ENCODE measurements at regions not wholly inside any gene's neighbourhood (a gene's known extent, or its start where the extent isn't known, plus 50 kb on each side); places are given as distances from the start of the nearest gene placed in this dataset.

DNA sequence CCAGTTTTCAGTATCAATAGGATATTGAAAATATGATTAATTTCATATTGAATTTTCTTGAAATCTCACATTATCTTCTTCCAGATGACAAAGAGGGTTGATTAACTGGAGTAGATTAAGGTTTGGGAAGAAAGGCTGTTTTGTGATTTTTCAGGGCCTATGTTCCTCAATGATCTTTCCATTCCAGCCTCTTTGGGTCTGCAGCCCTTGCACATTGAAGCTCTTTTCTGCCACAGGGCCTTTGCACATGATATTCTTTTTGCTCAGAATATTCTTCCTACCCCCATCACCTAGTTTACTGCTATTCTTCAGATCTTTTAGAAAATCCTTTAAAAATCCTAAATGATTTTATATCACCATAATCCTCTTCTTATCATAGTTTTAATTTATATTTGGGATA, 449.6 kb downstream of the PLCL1 start:
- no peaks in the 10 kb centered on the region for H3K36me3 ChIP-seq (ENCODE audit: control insufficient read depth, insufficient read depth, low read length)
- DNase-seq (ENCODE audit: low read depth): no peak
- H3K27me3 ChIP-seq (ENCODE audit: control insufficient read depth, insufficient read depth, low read length): no peaks in the 10 kb centered on the region
- TF ChIP-seq, protein P1, sequence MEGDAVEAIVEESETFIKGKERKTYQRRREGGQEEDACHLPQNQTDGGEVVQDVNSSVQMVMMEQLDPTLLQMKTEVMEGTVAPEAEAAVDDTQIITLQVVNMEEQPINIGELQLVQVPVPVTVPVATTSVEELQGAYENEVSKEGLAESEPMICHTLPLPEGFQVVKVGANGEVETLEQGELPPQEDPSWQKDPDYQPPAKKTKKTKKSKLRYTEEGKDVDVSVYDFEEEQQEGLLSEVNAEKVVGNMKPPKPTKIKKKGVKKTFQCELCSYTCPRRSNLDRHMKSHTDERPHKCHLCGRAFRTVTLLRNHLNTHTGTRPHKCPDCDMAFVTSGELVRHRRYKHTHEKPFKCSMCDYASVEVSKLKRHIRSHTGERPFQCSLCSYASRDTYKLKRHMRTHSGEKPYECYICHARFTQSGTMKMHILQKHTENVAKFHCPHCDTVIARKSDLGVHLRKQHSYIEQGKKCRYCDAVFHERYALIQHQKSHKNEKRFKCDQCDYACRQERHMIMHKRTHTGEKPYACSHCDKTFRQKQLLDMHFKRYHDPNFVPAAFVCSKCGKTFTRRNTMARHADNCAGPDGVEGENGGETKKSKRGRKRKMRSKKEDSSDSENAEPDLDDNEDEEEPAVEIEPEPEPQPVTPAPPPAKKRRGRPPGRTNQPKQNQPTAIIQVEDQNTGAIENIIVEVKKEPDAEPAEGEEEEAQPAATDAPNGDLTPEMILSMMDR (IDR thresholded peaks at IDR 0.05; ENCODE audit: insufficient read depth, low read length, poor library complexity, severe bottlenecking): no peak
- H3K4me3 ChIP-seq (ENCODE audit: low read depth, low read length): no peak overlapping the region

DNA sequence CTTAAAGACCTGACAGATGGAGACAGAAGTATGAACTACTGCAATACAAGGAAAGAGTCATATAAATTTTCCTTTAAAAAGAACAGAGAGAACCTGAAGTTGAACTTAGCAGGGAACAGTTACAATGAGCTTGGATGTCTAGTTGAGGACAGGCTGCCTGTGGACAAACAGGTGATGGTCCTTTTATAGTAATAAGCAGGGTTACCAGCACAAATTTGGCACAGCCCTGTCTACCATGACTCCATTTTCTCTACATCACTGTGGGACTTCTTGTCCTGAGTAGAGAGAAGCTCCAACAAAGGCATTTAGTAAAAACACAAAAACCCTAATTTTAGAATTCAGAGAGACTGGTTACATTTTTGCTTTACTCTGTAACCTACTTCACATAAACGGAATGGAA, 448.1 kb downstream of the PLCL1 start:
- H3K4me3 ChIP-seq (ENCODE audit: low read depth, low read length): no peak overlapping the region
- no peak for DNase-seq (ENCODE audit: low read depth)
- TF ChIP-seq, protein P1 (IDR thresholded peaks at IDR 0.05; ENCODE audit: insufficient read depth, low read length, poor library complexity, severe bottlenecking): no peak
- H3K36me3 ChIP-seq (ENCODE audit: control insufficient read depth, insufficient read depth, low read length): no peaks in the 10 kb centered on the region
- no peaks in the 10 kb centered on the region for H3K27me3 ChIP-seq (ENCODE audit: control insufficient read depth, insufficient read depth, low read length)

DNA sequence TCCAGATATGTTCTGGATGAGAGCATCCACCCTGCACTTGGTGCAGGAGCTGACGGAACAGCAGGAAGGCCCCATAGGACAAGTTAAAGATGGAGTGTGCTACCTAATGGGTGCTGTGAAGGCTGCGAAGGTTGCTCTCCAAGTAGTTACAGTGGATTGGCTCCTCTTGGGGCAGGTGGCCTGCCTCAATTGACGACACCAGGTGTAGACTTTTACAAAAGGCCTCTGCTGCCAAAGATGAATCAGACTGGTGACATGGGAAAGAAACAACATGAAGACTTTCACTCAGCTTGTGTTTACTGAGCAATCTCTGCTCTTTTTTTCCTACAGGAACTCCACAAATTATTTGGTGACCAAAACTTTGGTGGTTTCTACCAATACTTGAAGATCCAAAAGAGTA, 437.7 kb downstream of the PLCL1 start:
- TF ChIP-seq, protein P1 (IDR thresholded peaks at IDR 0.05; ENCODE audit: insufficient read depth, low read length, poor library complexity, severe bottlenecking): no peak
- Histone ChIP-seq H3K27me3 (ENCODE audit: control insufficient read depth, insufficient read depth, low read length) (no peaks in the 10 kb centered on the region), H3K36me3 (ENCODE audit: control insufficient read depth, insufficient read depth, low read length) (no peaks in the 10 kb centered on the region), H3K4me3 (ENCODE audit: low read depth, low read length) (no peak overlapping the region)
- DNase-seq (ENCODE audit: low read depth): no peak

DNA sequence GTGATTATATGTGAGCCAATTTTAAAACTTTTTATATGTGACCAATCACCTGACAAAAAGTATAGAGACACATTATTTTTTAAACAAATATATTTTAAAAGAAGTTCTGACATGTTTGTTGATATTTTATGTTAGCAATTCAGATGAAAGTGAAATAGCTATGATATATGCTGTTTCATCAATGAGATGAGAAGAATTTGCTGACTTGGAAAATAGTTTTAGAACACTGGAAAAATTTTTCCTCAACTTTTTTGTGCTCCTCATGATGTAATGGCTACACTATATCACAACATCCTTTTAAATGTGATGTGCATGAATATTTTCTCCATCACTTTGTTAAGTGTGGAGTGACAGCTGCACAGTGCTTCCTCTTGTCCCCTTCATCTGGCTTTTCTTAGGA, 434.0 kb downstream of the PLCL1 start:
- Histone ChIP-seq H3K4me3 (ENCODE audit: low read depth, low read length) (no peak overlapping the region), H3K36me3 (ENCODE audit: control insufficient read depth, insufficient read depth, low read length) (no peaks in the 10 kb centered on the region), H3K27me3 (ENCODE audit: control insufficient read depth, insufficient read depth, low read length) (no peaks in the 10 kb centered on the region)
- TF ChIP-seq, protein P1 (IDR thresholded peaks at IDR 0.05; ENCODE audit: insufficient read depth, low read length, poor library complexity, severe bottlenecking): no peak
- no peak for DNase-seq (ENCODE audit: low read depth)

DNA sequence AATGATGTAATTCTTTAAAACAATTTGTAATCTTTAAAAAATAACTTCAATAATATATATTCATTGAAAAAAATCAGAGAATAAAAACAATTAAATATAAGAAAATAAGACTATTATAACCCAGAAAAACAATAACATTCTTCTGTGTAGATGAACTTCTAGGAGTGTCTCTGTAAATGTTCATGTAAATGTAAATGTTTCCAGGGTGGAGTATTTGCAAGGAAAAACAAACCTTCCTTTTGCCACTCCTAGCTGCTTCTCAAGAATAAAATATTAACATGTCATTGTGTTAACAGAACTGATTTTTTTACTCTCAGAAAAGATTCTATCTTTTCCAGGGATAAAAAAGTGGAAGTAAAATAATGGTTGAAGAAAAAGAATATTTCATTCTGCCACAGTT, 431.9 kb downstream of the PLCL1 start:
- Histone ChIP-seq H3K36me3 (ENCODE audit: control insufficient read depth, insufficient read depth, low read length) (no peaks in the 10 kb centered on the region), H3K4me3 (ENCODE audit: low read depth, low read length) (no peak overlapping the region), H3K27me3 (ENCODE audit: control insufficient read depth, insufficient read depth, low read length) (no peaks in the 10 kb centered on the region)
- TF ChIP-seq, protein P1 (IDR thresholded peaks at IDR 0.05; ENCODE audit: insufficient read depth, low read length, poor library complexity, severe bottlenecking): no peak
- no peak for DNase-seq (ENCODE audit: low read depth)

DNA sequence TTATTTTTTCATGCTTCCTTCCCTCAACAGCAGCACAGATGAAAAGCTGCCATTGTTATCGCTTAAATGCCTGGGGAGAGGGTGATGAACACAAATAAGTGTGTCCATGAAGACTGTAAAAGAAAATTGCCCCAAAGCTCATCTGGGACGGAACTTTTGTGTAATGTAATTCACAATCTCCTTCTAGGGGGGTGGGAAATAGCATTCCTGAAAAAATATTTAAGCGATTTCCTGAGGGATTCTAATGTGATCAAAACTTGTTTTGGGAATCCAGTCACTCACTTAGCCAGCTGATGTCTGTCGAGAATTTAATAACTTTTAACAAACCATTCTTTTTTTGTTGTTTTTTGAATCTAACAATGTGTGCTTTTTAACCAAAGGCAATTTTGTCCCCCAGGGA, 427.9 kb downstream of the PLCL1 start:
- no peak overlapping the region for H3K4me3 ChIP-seq (ENCODE audit: low read depth, low read length)
- TF ChIP-seq, protein P1 (IDR thresholded peaks at IDR 0.05; ENCODE audit: insufficient read depth, low read length, poor library complexity, severe bottlenecking): no peak
- no peak for DNase-seq (ENCODE audit: low read depth)
- H3K27me3 ChIP-seq (ENCODE audit: control insufficient read depth, insufficient read depth, low read length): no peaks in the 10 kb centered on the region
- H3K36me3 ChIP-seq (ENCODE audit: control insufficient read depth, insufficient read depth, low read length): no peaks in the 10 kb centered on the region
